HEK293T (cell line): ENCODE measurements at regions not wholly inside any gene's neighbourhood (a gene's known extent, or its start where the extent isn't known, plus 50 kb on each side); places are given as distances from the start of the nearest gene placed in this dataset.

Experiments used
- BHLHE40 ChIP-seq: fragments of 450-650 bp; IDR thresholded peaks from 2 replicates; pipeline ENCODE4 v1.6.1; 2016; ENCODE audit warnings: mild to moderate bottlenecking, moderate library complexity, borderline replicate concordance
- ELF4 ChIP-seq: fragments of 450-650 bp; IDR thresholded peaks from 2 replicates; pipeline ENCODE4 v1.6.1; 2017; ENCODE audit warnings: antibody characterized with exemption
- FOXA1 ChIP-seq: fragments of 450-650 bp; IDR thresholded peaks from 2 replicates; pipeline ENCODE4 v1.6.1; 2016; ENCODE audit warnings: mild to moderate bottlenecking
- FOXK2 ChIP-seq: fragments of 450-650 bp; IDR thresholded peaks from 2 replicates; pipeline ENCODE4 v1.6.1; 2016; ENCODE audit warnings: mild to moderate bottlenecking
- FOXM1 ChIP-seq: fragments of 450-650 bp; IDR thresholded peaks from 2 replicates; pipeline ENCODE4 v1.6.1; 2017; ENCODE audit warnings: mild to moderate bottlenecking, borderline replicate concordance
- HDGF ChIP-seq: fragments of 450-650 bp; IDR thresholded peaks from 2 replicates; pipeline ENCODE4 v1.6.1; 2017; ENCODE audit warnings: antibody characterized with exemption, borderline replicate concordance
- L3MBTL2 ChIP-seq: fragments of 450-650 bp; conservative IDR thresholded peaks from 2 replicates; pipeline ENCODE4 v1.6.1; 2016; ENCODE audit warnings: mild to moderate bottlenecking
- LEF1 ChIP-seq: fragments of 450-650 bp; IDR thresholded peaks from 2 replicates; pipeline ENCODE4 v1.6.1; 2017; ENCODE audit warnings: mild to moderate bottlenecking, borderline replicate concordance
- SP1 ChIP-seq: fragments of 450-650 bp; IDR thresholded peaks from 2 replicates; pipeline ENCODE4 v1.6.1; 2017
- SUZ12 ChIP-seq: fragments of 450-650 bp; IDR thresholded peaks from 2 replicates; pipeline ENCODE4 v1.6.1; 2016; ENCODE audit warnings: mild to moderate bottlenecking
- TARDBP ChIP-seq: fragments of 450-650 bp; IDR thresholded peaks from 2 replicates; pipeline ENCODE4 v1.6.1; 2016
- ZNF384 ChIP-seq: fragments of 450-650 bp; IDR thresholded peaks from 2 replicates; pipeline ENCODE4 v1.6.1; 2016

- TF ChIP-seq L3MBTL2 (no peak), FOXM1 (no peak), TARDBP (no peak), BHLHE40 (no peak), SUZ12 (no peak), FOXA1 (no peak), ELF4 (no peak), SP1 (no peak), FOXK2 (no peak), LEF1 (no peak), HDGF (no peak), ZNF384 (no peak)
Observed at GRCh38 chr12:46071769-46072624, 81.6 kb upstream of the SCAF11 start.
